GM12873 (cell line): ENCODE measurements at regions not wholly inside any gene's neighbourhood (a gene's known extent, or its start where the extent isn't known, plus 50 kb on each side); places are given as distances from the start of the nearest gene placed in this dataset.

Experiments used
- TF ChIP-seq, protein P1 (sequence below): IDR thresholded peaks from 2 replicates; pipeline ENCODE4 v1.5.1; 2012; ENCODE audit warnings: low read depth, mild to moderate bottlenecking, moderate library complexity, low read length, control low read depth; ENCODE audit not compliant: insufficient read depth; ENCODE audit errors: missing control alignments

DNA sequence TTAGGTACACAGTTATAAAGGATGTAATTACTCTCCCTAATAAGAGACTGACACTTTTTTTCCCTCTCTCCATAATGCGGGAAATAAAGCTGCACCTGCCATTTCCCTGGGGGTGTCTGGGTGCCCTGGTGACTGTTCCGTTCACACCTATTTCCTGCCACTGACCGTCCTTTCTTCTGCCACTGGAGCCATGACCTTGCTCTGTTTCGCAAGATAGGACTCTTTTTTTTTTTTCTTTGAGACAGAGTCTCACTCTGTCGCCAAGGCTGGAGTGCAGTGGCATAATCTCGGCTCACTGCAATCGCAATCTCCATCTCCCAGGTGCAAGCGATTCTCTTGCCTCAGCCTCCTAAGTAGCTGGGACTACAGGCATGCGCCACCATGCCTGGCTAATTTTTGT, 66.1 kb upstream of the SERBP1 start:
- TF ChIP-seq, protein P1, sequence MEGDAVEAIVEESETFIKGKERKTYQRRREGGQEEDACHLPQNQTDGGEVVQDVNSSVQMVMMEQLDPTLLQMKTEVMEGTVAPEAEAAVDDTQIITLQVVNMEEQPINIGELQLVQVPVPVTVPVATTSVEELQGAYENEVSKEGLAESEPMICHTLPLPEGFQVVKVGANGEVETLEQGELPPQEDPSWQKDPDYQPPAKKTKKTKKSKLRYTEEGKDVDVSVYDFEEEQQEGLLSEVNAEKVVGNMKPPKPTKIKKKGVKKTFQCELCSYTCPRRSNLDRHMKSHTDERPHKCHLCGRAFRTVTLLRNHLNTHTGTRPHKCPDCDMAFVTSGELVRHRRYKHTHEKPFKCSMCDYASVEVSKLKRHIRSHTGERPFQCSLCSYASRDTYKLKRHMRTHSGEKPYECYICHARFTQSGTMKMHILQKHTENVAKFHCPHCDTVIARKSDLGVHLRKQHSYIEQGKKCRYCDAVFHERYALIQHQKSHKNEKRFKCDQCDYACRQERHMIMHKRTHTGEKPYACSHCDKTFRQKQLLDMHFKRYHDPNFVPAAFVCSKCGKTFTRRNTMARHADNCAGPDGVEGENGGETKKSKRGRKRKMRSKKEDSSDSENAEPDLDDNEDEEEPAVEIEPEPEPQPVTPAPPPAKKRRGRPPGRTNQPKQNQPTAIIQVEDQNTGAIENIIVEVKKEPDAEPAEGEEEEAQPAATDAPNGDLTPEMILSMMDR, result no peak

DNA sequence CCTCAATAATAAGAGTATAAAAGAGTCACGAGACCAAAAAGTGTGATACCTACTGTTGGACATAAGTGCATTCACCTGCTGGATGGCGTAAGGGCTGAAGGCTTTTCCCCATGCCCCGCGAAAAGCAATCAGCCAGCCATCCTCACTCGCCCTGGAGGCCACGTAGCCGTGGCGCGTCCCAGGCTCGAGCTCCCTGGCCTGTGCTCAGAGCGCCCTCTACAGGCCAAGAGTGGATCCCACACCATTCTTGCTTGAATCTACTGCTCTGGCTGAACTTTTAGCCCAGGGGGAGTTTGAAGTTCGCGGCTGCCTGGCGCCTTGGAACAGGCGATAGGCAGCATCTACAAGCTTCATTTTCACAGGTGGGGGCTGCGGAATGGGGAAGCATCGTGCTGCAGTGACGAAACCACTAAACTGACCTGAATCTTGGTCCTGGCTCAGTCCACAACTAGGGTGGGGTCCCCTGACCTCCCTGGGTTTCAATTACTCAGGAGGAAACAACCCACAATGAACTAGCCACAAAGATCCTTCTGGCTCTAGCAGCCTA, 70.3 kb upstream of the SERBP1 start:
- TF ChIP-seq, protein P1, result peak; percentile 100

GRCh38 chr1:67503974-67504373, 73.8 kb upstream of the SERBP1 start:
- TF ChIP-seq, protein P1, result no peak

GRCh38 chr1:67514300-67514699, 84.1 kb upstream of the SERBP1 start:
- TF ChIP-seq, protein P1, result no peak

GRCh38 chr1:67514786-67515185, 84.6 kb upstream of the SERBP1 start:
- TF ChIP-seq, protein P1, result no peak

DNA sequence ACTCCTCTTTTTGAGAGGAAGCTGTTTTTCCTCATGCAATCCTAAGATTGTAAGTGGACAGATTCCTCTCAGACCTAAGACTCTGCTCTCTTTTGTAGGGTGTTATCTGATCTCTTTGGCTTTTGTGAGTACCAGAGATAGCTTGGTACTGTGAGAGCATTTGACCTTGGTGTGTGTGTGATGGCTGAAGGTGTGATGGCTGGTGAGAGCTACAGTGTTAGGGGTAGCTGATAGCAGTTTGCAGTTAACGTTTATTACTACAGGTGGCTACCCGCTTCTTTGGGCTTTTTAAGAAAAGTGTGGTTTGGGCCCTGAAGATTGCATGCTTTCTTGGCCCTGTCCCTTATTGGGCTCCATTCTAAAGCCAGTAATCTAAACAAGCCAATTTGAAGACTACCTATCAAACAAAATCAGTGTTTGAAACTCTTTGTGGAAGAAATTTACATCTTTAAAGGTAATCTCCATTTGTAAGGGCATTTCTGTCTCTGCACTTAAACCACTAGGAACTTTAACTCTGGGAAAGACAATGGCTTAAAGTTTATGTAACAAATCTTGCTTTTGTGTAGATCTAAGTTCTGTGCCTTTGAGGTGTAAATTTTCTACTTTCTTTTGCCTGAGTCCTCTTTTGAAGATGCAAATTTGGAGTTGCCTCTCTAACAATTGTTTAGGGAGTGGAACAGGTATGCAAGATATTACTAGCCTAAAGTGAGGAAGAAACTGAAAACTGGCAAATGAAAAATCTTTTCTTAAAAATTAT, 85.3 kb upstream of the SERBP1 start:
- TF ChIP-seq, protein P1, result no peak

DNA sequence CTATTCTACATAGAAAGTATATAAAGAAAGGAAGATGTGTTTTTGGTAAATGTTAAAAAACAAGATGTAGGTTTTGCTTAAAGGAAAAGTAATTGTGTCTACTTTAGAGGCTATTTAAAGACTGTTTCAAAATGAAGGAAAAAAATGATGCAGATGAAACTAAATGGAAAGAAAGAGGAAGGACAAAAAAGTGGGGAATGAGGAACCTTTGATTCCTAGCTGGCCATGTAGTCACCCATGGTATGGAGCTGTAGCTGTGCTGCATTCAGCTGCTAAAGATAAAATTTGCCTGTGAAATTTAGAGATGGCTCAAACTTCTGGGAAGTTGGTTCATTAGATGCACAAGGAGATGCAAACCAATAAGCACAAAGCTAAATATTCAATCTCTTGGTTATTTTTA, 86.8 kb upstream of the SERBP1 start:
- TF ChIP-seq, protein P1, result no peak
